GM12878 (cell line): ENCODE measurements at regions not wholly inside any gene's neighbourhood (a gene's known extent, or its start where the extent isn't known, plus 50 kb on each side); places are given as distances from the start of the nearest gene placed in this dataset. TPM values are rescaled to one million over a fixed set of nuclear protein-coding genes. Genes with fewer than 3 reads are reported as not detected.

ENCODE experiments used
- small RNA-seq: library from RNA; depleted of rRNA; stranded (forward); fragments of <200 nt; gene quantifications from one replicate; pipeline ENCODE3, GENCODE V24; 2014

Small RNA genes lying in the stretch of these regions (small RNA-seq; reads per million reads assigned to genes)
- gene AL589743.6: not detected
